ENCODE measurements at regions not wholly inside any gene's neighbourhood (a gene's known extent, or its start where the extent isn't known, plus 50 kb on each side); places are given as distances from the start of the nearest gene placed in this dataset.

DNA sequence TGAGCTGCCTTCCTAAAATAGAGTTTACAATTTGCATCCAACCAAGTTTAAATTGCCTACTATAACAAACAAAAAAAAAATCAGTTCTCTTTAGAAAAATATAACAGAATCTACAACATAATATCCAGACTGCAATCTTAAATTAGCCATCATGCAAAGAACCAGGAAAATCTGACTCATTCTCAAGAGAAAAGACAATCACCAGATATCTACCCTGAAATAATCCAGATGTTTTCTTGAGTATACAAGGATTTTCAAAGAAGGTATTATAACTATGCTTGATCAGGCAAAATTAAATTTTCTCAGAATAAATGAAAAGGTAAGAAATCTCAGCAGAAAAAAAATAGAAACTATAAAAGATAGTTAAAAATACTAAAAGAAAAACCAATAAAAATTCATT lies 115.6 kb downstream of the CCER1 start:
- no peak for DNase-seq
- Histone ChIP-seq H3K27me3 (ENCODE audit: control insufficient read depth in 3 of 3, insufficient read depth in 3 of 3, low read length in 3 of 3) (no peaks in the 10 kb centered on the region), H3K9me3 (ENCODE audit: control insufficient read depth in 2 of 2, insufficient read depth in 1 of 2, low read depth in 1 of 2, low read length in 1 of 2) (no peaks in the 10 kb centered on the region), H3K4me1 (ENCODE audit: control insufficient read depth in 3 of 3, insufficient read depth in 2 of 3, low read depth in 1 of 3, low read length in 2 of 3) (no peaks in the 10 kb centered on the region), H3K36me3 (ENCODE audit: control insufficient read depth in 3 of 3, insufficient read depth in 2 of 3, low read depth in 1 of 3, low read length in 3 of 3) (no peaks in the 10 kb centered on the region), H3K4me3 (ENCODE audit: low read depth in 1 of 3, low read length in 3 of 3) (no peak overlapping the region), H3K27ac (ENCODE audit: low read depth in 1 of 3, low read length in 2 of 3) (no peak overlapping the region)
- FAIRE-seq, result no peak

GRCh38 chr12:90836689-90837088 lies 118.3 kb downstream of the CCER1 start:
- no peaks in the 10 kb centered on the region for H3K27me3 ChIP-seq (ENCODE audit: control insufficient read depth in 3 of 3, insufficient read depth in 3 of 3, low read length in 3 of 3)
- no peak for DNase-seq
- no peaks in the 10 kb centered on the region for H3K36me3 ChIP-seq (ENCODE audit: control insufficient read depth in 3 of 3, insufficient read depth in 2 of 3, low read depth in 1 of 3, low read length in 3 of 3)
- H3K4me3 ChIP-seq (ENCODE audit: low read depth in 1 of 3, low read length in 3 of 3), result no peak overlapping the region
- no peaks in the 10 kb centered on the region for H3K4me1 ChIP-seq (ENCODE audit: control insufficient read depth in 3 of 3, insufficient read depth in 2 of 3, low read depth in 1 of 3, low read length in 2 of 3)
- no peak overlapping the region for H3K27ac ChIP-seq (ENCODE audit: low read depth in 1 of 3, low read length in 2 of 3)
- 62 to 81% (median 79%) methylated on average over 6 of the region's 6 CpGs for WGBS, 3 donors
- FAIRE-seq, result no peak
- no peaks in the 10 kb centered on the region for H3K9me3 ChIP-seq (ENCODE audit: control insufficient read depth in 2 of 2, insufficient read depth in 1 of 2, low read depth in 1 of 2, low read length in 1 of 2)

DNA sequence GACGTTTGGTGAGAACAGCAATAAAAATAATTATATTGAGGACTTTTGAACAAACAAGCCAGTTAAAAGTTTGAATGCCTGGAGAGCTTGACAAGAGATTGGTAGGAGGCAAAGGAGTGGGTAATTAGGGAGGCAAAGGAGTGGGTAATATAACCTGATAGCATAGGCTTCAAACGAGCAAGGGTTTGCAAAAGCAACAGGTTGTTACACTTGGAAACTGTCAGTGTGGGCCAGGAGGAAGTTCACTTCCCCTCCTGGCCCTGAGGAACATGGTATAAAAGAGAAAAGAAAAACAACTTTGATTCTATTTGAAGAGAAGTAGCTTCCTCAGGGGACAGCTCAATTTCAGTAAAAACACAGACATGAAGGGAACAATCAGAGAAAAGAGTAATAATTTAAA lies 121.7 kb downstream of the CCER1 start:
- H3K4me3 ChIP-seq (ENCODE audit: low read depth in 1 of 3, low read length in 3 of 3), result no peak overlapping the region
- FAIRE-seq (no peak), DNase-seq (no peak)
- H3K36me3 ChIP-seq (ENCODE audit: control insufficient read depth in 3 of 3, insufficient read depth in 2 of 3, low read depth in 1 of 3, low read length in 3 of 3), result no peaks in the 10 kb centered on the region
- H3K9me3 ChIP-seq (ENCODE audit: control insufficient read depth in 2 of 2, insufficient read depth in 1 of 2, low read depth in 1 of 2, low read length in 1 of 2), result no peaks in the 10 kb centered on the region
- no peak overlapping the region for H3K27ac ChIP-seq (ENCODE audit: low read depth in 1 of 3, low read length in 2 of 3)
- no peaks in the 10 kb centered on the region for H3K4me1 ChIP-seq (ENCODE audit: control insufficient read depth in 3 of 3, insufficient read depth in 2 of 3, low read depth in 1 of 3, low read length in 2 of 3)
- WGBS, 3 donors, result 2 to 24% (median 13%) methylated on average over 2 of the region's 2 CpGs
- H3K27me3 ChIP-seq (ENCODE audit: control insufficient read depth in 3 of 3, insufficient read depth in 3 of 3, low read length in 3 of 3), result no peaks in the 10 kb centered on the region

DNA sequence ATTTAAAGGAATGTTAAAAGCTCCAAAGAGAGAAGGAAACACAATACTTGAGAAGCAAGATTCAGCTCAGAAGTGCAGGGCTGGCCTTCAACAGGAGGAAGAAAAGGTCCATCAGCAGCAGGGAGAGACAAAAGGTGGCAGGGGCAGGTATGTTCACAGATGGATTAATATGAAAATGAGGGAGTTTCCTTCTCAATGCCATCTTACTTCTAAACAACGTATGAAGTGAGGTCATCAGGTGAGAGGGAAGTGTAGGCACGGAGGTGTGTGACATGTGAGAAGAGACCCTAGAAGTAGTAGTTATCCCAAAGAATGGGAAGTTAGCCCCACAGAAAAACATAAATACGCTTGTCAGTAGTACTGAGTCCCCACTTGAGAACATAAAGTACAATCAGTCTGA lies 122.5 kb downstream of the CCER1 start:
- no peak for DNase-seq
- H3K9me3 ChIP-seq (ENCODE audit: control insufficient read depth in 2 of 2, insufficient read depth in 1 of 2, low read depth in 1 of 2, low read length in 1 of 2), result no peaks in the 10 kb centered on the region
- H3K36me3 ChIP-seq (ENCODE audit: control insufficient read depth in 3 of 3, insufficient read depth in 2 of 3, low read depth in 1 of 3, low read length in 3 of 3), result no peaks in the 10 kb centered on the region
- H3K4me3 ChIP-seq (ENCODE audit: low read depth in 1 of 3, low read length in 3 of 3), result no peak overlapping the region
- WGBS, 3 donors, result 82 to 85% (median 83%) methylated on average over 3 of the region's 3 CpGs
- no peak overlapping the region for H3K27ac ChIP-seq (ENCODE audit: low read depth in 1 of 3, low read length in 2 of 3)
- H3K4me1 ChIP-seq (ENCODE audit: control insufficient read depth in 3 of 3, insufficient read depth in 2 of 3, low read depth in 1 of 3, low read length in 2 of 3), result no peaks in the 10 kb centered on the region
- H3K27me3 ChIP-seq (ENCODE audit: control insufficient read depth in 3 of 3, insufficient read depth in 3 of 3, low read length in 3 of 3), result no peaks in the 10 kb centered on the region
- no peak for FAIRE-seq

DNA sequence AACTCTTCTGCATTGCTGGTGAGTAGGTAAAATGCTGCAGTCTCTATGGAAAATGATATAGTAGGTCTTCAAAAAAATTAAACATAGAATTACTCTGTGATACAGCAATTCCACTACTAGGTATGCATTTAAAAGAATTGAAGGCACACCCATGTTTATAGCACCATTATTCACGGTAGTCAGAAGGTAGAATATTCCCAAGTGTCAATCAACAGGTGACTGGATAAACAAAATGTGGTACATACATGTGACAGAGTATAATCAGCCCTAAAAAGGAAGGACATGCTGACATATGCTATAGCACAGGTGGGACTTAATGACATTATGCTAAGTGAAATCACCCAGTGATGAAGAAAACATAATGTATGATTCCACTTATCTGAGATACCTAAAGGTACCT lies 123.3 kb downstream of the CCER1 start:
- 9 to 53% (median 23%) methylated on average over 1 of the region's 1 CpG for WGBS, 3 donors
- Histone ChIP-seq H3K9me3 (ENCODE audit: control insufficient read depth in 2 of 2, insufficient read depth in 1 of 2, low read depth in 1 of 2, low read length in 1 of 2) (no peaks in the 10 kb centered on the region), H3K27ac (ENCODE audit: low read depth in 1 of 3, low read length in 2 of 3) (no peak overlapping the region), H3K27me3 (ENCODE audit: control insufficient read depth in 3 of 3, insufficient read depth in 3 of 3, low read length in 3 of 3) (no peaks in the 10 kb centered on the region), H3K4me1 (ENCODE audit: control insufficient read depth in 3 of 3, insufficient read depth in 2 of 3, low read depth in 1 of 3, low read length in 2 of 3) (no peaks in the 10 kb centered on the region), H3K4me3 (ENCODE audit: low read depth in 1 of 3, low read length in 3 of 3) (no peak overlapping the region), H3K36me3 (ENCODE audit: control insufficient read depth in 3 of 3, insufficient read depth in 2 of 3, low read depth in 1 of 3, low read length in 3 of 3) (no peaks in the 10 kb centered on the region)
- no peak for FAIRE-seq
- DNase-seq, result no peak

- H3K4me1 ChIP-seq (ENCODE audit: control insufficient read depth in 3 of 3, insufficient read depth in 2 of 3, low read depth in 1 of 3, low read length in 2 of 3), result no peaks in the 10 kb centered on the region
- no peak for FAIRE-seq
- WGBS, 3 donors, result 3 to 69% (median 37%) methylated on average over 1 of the region's 1 CpG
- H3K27ac ChIP-seq (ENCODE audit: low read depth in 1 of 3, low read length in 2 of 3), result no peak overlapping the region
- no peaks in the 10 kb centered on the region for H3K27me3 ChIP-seq (ENCODE audit: control insufficient read depth in 3 of 3, insufficient read depth in 3 of 3, low read length in 3 of 3)
- H3K36me3 ChIP-seq (ENCODE audit: control insufficient read depth in 3 of 3, insufficient read depth in 2 of 3, low read depth in 1 of 3, low read length in 3 of 3), result no peaks in the 10 kb centered on the region
- H3K4me3 ChIP-seq (ENCODE audit: low read depth in 1 of 3, low read length in 3 of 3), result no peak overlapping the region
- DNase-seq, result no peak
- no peaks in the 10 kb centered on the region for H3K9me3 ChIP-seq (ENCODE audit: control insufficient read depth in 2 of 2, insufficient read depth in 1 of 2, low read depth in 1 of 2, low read length in 1 of 2)
Observed at GRCh38 chr12:90829044-90829443, 125.9 kb downstream of the CCER1 start.

DNA sequence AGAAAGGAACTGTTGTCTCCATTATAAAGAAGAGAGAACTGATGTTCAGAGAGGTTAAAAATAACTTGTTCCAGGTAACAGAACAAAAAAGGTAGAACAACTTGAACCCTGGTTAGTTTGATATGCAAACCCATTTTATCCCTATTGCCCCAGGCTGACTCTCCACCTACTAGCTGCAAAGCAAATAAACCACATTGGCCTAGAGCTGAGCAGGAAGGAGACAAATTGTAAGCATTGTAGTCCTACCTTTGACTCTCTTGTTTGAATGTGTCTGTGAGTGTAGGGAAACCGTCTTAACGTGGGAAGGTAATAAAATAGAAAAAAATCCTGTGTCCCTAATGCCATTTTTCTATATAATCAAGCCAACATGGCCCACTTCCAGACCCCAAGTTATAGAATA lies 126.4 kb downstream of the CCER1 start:
- DNase-seq, result no peak
- Histone ChIP-seq H3K27ac (ENCODE audit: low read depth in 1 of 3, low read length in 2 of 3) (no peak overlapping the region), H3K4me3 (ENCODE audit: low read depth in 1 of 3, low read length in 3 of 3) (no peak overlapping the region), H3K27me3 (ENCODE audit: control insufficient read depth in 3 of 3, insufficient read depth in 3 of 3, low read length in 3 of 3) (no peaks in the 10 kb centered on the region), H3K4me1 (ENCODE audit: control insufficient read depth in 3 of 3, insufficient read depth in 2 of 3, low read depth in 1 of 3, low read length in 2 of 3) (no peaks in the 10 kb centered on the region), H3K9me3 (ENCODE audit: control insufficient read depth in 2 of 2, insufficient read depth in 1 of 2, low read depth in 1 of 2, low read length in 1 of 2) (no peaks in the 10 kb centered on the region), H3K36me3 (ENCODE audit: control insufficient read depth in 3 of 3, insufficient read depth in 2 of 3, low read depth in 1 of 3, low read length in 3 of 3) (no peaks in the 10 kb centered on the region)
- FAIRE-seq, result no peak
- 47 to 69% (median 50%) methylated on average over 2 of the region's 2 CpGs for whole genome bisulfite sequencing, 3 donors

- no peak overlapping the region for H3K27ac ChIP-seq (ENCODE audit: low read depth in 1 of 3, low read length in 2 of 3)
- no peaks in the 10 kb centered on the region for H3K9me3 ChIP-seq (ENCODE audit: control insufficient read depth in 2 of 2, insufficient read depth in 1 of 2, low read depth in 1 of 2, low read length in 1 of 2)
- no peaks in the 10 kb centered on the region for H3K27me3 ChIP-seq (ENCODE audit: control insufficient read depth in 3 of 3, insufficient read depth in 3 of 3, low read length in 3 of 3)
- H3K36me3 ChIP-seq (ENCODE audit: control insufficient read depth in 3 of 3, insufficient read depth in 2 of 3, low read depth in 1 of 3, low read length in 3 of 3), result no peaks in the 10 kb centered on the region
- DNase-seq (no peak), FAIRE-seq (no peak)
- H3K4me1 ChIP-seq (ENCODE audit: control insufficient read depth in 3 of 3, insufficient read depth in 2 of 3, low read depth in 1 of 3, low read length in 2 of 3), result no peaks in the 10 kb centered on the region
- H3K4me3 ChIP-seq (ENCODE audit: low read depth in 1 of 3, low read length in 3 of 3), result no peak overlapping the region
Observed at GRCh38 chr12:90827567-90827966, 127.4 kb downstream of the CCER1 start.

DNA sequence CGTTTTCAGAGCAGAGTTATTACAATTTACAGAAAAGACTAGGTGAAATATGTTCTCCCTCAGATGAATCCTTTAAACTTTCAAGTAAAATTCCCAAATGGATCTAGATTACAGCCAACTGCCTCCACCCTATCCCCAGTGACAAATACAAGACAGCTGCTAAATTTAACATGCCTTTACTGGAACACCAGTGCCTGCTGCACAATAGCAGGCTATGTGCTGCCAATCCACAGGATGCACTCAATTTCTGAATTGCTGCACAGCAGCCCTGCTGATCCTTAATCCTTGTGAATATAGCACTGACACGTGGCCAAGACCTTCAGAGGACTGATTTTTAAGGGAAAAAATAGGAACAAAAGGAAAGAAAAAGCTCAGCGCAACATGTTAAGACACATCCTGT lies 128.9 kb downstream of the CCER1 start:
- Histone ChIP-seq H3K4me3 (ENCODE audit: low read depth in 1 of 3, low read length in 3 of 3) (no peak overlapping the region), H3K4me1 (ENCODE audit: control insufficient read depth in 3 of 3, insufficient read depth in 2 of 3, low read depth in 1 of 3, low read length in 2 of 3) (no peaks in the 10 kb centered on the region), H3K9me3 (ENCODE audit: control insufficient read depth in 2 of 2, insufficient read depth in 1 of 2, low read depth in 1 of 2, low read length in 1 of 2) (no peaks in the 10 kb centered on the region), H3K27ac (ENCODE audit: low read depth in 1 of 3, low read length in 2 of 3) (no peak overlapping the region), H3K27me3 (ENCODE audit: control insufficient read depth in 3 of 3, insufficient read depth in 3 of 3, low read length in 3 of 3) (no peaks in the 10 kb centered on the region), H3K36me3 (ENCODE audit: control insufficient read depth in 3 of 3, insufficient read depth in 2 of 3, low read depth in 1 of 3, low read length in 3 of 3) (no peaks in the 10 kb centered on the region)
- no peak for FAIRE-seq
- DNase-seq, result no peak
- 69 to 85% (median 72%) methylated on average over 3 of the region's 3 CpGs for WGBS, 3 donors
